COLO829 (cell line): ENCODE measurements at regions not wholly inside any gene's neighbourhood (a gene's known extent, or its start where the extent isn't known, plus 50 kb on each side); places are given as distances from the start of the nearest gene placed in this dataset.
"Not testable (repeated sequence)": the region's sequence is repeated elsewhere in the genome, so short reads cannot be mapped to it uniquely, and the experiment has no call there.

ENCODE experiments used
- DNase-seq: peaks from one replicate; pipeline ENCODE4 v3.0.0; 2012; ENCODE audit warnings: low spot score

GRCh38 chr13:52931131-52931530 lies 82.7 kb upstream of the PCDH8 start:
- no peak for DNase-seq

GRCh38 chr13:52929846-52930245 lies 81.4 kb upstream of the PCDH8 start:
- DNase-seq: no peak

GRCh38 chr13:52926971-52927370 lies 78.5 kb upstream of the PCDH8 start:
- DNase-seq: no peak

GRCh38 chr13:52925775-52926285 lies 77.4 kb upstream of the PCDH8 start:
- DNase-seq: no peak

GRCh38 chr13:52925251-52925650 lies 76.8 kb upstream of the PCDH8 start:
- no peak for DNase-seq

- no peak for DNase-seq
These were observed 76.1 kb upstream of the PCDH8 start for GRCh38 chr13:52924289-52925148.

- no peak for DNase-seq
These were observed 74.5 kb upstream of the PCDH8 start for GRCh38 chr13:52922961-52923360.

GRCh38 chr13:52921194-52921593 lies 72.8 kb upstream of the PCDH8 start:
- no peak for DNase-seq

GRCh38 chr13:52916486-52916990 lies 68.1 kb upstream of the PCDH8 start:
- DNase-seq: no peak

GRCh38 chr13:52911340-52911739 lies 62.9 kb upstream of the PCDH8 start:
- DNase-seq: no peak

GRCh38 chr13:52910318-52910717 lies 61.9 kb upstream of the PCDH8 start:
- not testable (repeated sequence) for DNase-seq

- no peak for DNase-seq
These were observed 57.9 kb upstream of the PCDH8 start for GRCh38 chr13:52906122-52906903.

GRCh38 chr13:52905701-52906100 lies 57.3 kb upstream of the PCDH8 start:
- no peak for DNase-seq

GRCh38 chr13:52903320-52903719 lies 54.9 kb upstream of the PCDH8 start:
- DNase-seq: no peak

GRCh38 chr13:52899206-52899605 lies 50.8 kb upstream of the PCDH8 start:
- no peak for DNase-seq
